ENCODE measurements at regions not wholly inside any gene's neighbourhood (a gene's known extent, or its start where the extent isn't known, plus 50 kb on each side); places are given as distances from the start of the nearest gene placed in this dataset.
A peak's percentile ranks its signal among the peaks of the same experiment; 100 is the strongest.

- DNase-seq (ENCODE audit: extremely low spot score in 2 of 2): no peak
- no peaks in the 10 kb centered on the region for H3K27me3 ChIP-seq
- H3K4me3 ChIP-seq: no peak overlapping the region
- no peak overlapping the region for H3K27ac ChIP-seq
- intact Hi-C loops (cut with DNase I): loop anchor here (5.0 kb wide), 1 partner anchor 470 kb away; no protein-coding TSS in a partner anchor
- TF ChIP-seq CTCF (IDR thresholded peaks at IDR 0.05) (no peak), POLR2AphosphoS5 (IDR thresholded peaks at IDR 0.05; ENCODE audit: insufficient read depth in 1 of 2, low read depth in 1 of 2) (no peak), POLR2A (IDR thresholded peaks at IDR 0.05) (no peak)
- no peaks in the 10 kb centered on the region for H3K36me3 ChIP-seq
- H3K9me3 ChIP-seq: no peaks in the 10 kb centered on the region
- peaks cover 8% of the 10 kb centered on the region for H3K4me1 ChIP-seq
Measured at GRCh38 chr21:28247454-28248020, 745.1 kb downstream of the LTN1 start.

- no peaks in the 10 kb centered on the region for H3K9me3 ChIP-seq
Measured at GRCh38 chr21:28240586-28240985, 752.1 kb downstream of the LTN1 start.

GRCh38 chr21:28239340-28239739 lies 753.3 kb downstream of the LTN1 start:
- Histone ChIP-seq H3K27ac (no peak overlapping the region), H3K9me3 (no peaks in the 10 kb centered on the region), H3K27me3 (no peaks in the 10 kb centered on the region), H3K4me3 (no peak overlapping the region), H3K36me3 (no peaks in the 10 kb centered on the region), H3K4me1 (peaks cover 9% of the 10 kb centered on the region)
- no peak for DNase-seq (ENCODE audit: extremely low spot score in 2 of 2)
- intact Hi-C loops (cut with DNase I): no loop called here
- TF ChIP-seq CTCF (IDR thresholded peaks at IDR 0.05) (no peak), POLR2A (IDR thresholded peaks at IDR 0.05) (no peak), POLR2AphosphoS5 (IDR thresholded peaks at IDR 0.05; ENCODE audit: insufficient read depth in 1 of 2, low read depth in 1 of 2) (peak in 1 of 2 donors; percentile 41)

More at GRCh38 chr21:28240586-28240985, 752.1 kb downstream of the LTN1 start:
- H3K4me3 ChIP-seq: no peak overlapping the region
- no peaks in the 10 kb centered on the region for H3K27me3 ChIP-seq
- TF ChIP-seq POLR2AphosphoS5 (IDR thresholded peaks at IDR 0.05; ENCODE audit: insufficient read depth in 1 of 2, low read depth in 1 of 2) (no peak), CTCF (IDR thresholded peaks at IDR 0.05) (no peak), POLR2A (IDR thresholded peaks at IDR 0.05) (no peak)
- no peak for DNase-seq (ENCODE audit: extremely low spot score in 2 of 2)
- no peaks in the 10 kb centered on the region for H3K36me3 ChIP-seq
- H3K4me1 ChIP-seq: peaks cover 9% of the 10 kb centered on the region
- intact Hi-C loops (cut with DNase I): no loop called here
- no peak overlapping the region for H3K27ac ChIP-seq

- intact Hi-C loops (cut with DNase I): no loop called here
- no peaks in the 10 kb centered on the region for H3K27me3 ChIP-seq
- peaks cover 9% of the 10 kb centered on the region for H3K4me1 ChIP-seq
Measured at GRCh38 chr21:28237661-28238060, 755.0 kb downstream of the LTN1 start.

More at GRCh38 chr21:28237661-28238060, 755.0 kb downstream of the LTN1 start:
- no peak for TF ChIP-seq POLR2AphosphoS5 (IDR thresholded peaks at IDR 0.05; ENCODE audit: insufficient read depth in 1 of 2, low read depth in 1 of 2)
- TF ChIP-seq POLR2A (IDR thresholded peaks at IDR 0.05): no peak
- TF ChIP-seq CTCF (IDR thresholded peaks at IDR 0.05): no peak
- Histone ChIP-seq H3K36me3 (no peaks in the 10 kb centered on the region), H3K4me3 (no peak overlapping the region), H3K9me3 (no peaks in the 10 kb centered on the region), H3K27ac (no peak overlapping the region)
- no peak for DNase-seq (ENCODE audit: extremely low spot score in 2 of 2)

All from vagina (tissue), 2 donors.